ENCODE measurements at regions not wholly inside any gene's neighbourhood (a gene's known extent, or its start where the extent isn't known, plus 50 kb on each side); places are given as distances from the start of the nearest gene placed in this dataset.

- ChIA-PET CTCF (no interaction called here), POLR2A (no interaction called here)
- H3K27me3 Mint-ChIP-seq = peaks cover 0 to 3% of the 10 kb centered on the region in 2 donors
- Histone ChIP-seq H3K27me3 (ENCODE audit: insufficient read depth, low read length, poor library complexity, severe bottlenecking) (no peaks in the 10 kb centered on the region), H3K27ac (ENCODE audit: low read depth, low read length) (no peak overlapping the region), H3K36me3 (ENCODE audit: insufficient read depth, low read length) (no peaks in the 10 kb centered on the region), H3K4me3 (ENCODE audit: low read length) (no peak overlapping the region), H3K9me3 (ENCODE audit: low read length) (no peaks in the 10 kb centered on the region), H3K4me1 (ENCODE audit: insufficient read depth, low read length) (no peaks in the 10 kb centered on the region)
- no peaks in the 10 kb centered on the region for H3K36me3 Mint-ChIP-seq
- H3K9me3 Mint-ChIP-seq = peaks cover 0 to 11% (median 3%) of the 10 kb centered on the region in 5 donors
- H3K27ac Mint-ChIP-seq = no peak overlapping the region
- H3K4me1 Mint-ChIP-seq = no peaks in the 10 kb centered on the region
- no peak for DNase-seq
- no peak overlapping the region for H3K4me3 Mint-ChIP-seq
Measured at GRCh38 chr17:12536472-12536871, 129.2 kb upstream of the MYOCD start.

- Histone ChIP-seq H3K4me1 (ENCODE audit: insufficient read depth, low read length) (no peaks in the 10 kb centered on the region), H3K27ac (ENCODE audit: low read depth, low read length) (no peak overlapping the region), H3K4me3 (ENCODE audit: low read length) (no peak overlapping the region), H3K27me3 (ENCODE audit: insufficient read depth, low read length, poor library complexity, severe bottlenecking) (no peaks in the 10 kb centered on the region), H3K36me3 (ENCODE audit: insufficient read depth, low read length) (no peaks in the 10 kb centered on the region), H3K9me3 (ENCODE audit: low read length) (no peaks in the 10 kb centered on the region)
- CTCF ChIA-PET = no interaction called here
- no peaks in the 10 kb centered on the region for H3K4me1 Mint-ChIP-seq
- H3K4me3 Mint-ChIP-seq = no peak overlapping the region
- POLR2A ChIA-PET = no interaction called here
- DNase-seq = no peak
- peaks cover 0 to 3% of the 10 kb centered on the region in 2 donors for H3K27me3 Mint-ChIP-seq
- H3K27ac Mint-ChIP-seq = no peak overlapping the region
- no peaks in the 10 kb centered on the region for H3K36me3 Mint-ChIP-seq
- peaks cover 0 to 11% (median 3%) of the 10 kb centered on the region in 5 donors for H3K9me3 Mint-ChIP-seq
Measured at GRCh38 chr17:12537436-12537835, 128.3 kb upstream of the MYOCD start.

- Histone ChIP-seq H3K36me3 (ENCODE audit: insufficient read depth, low read length) (no peaks in the 10 kb centered on the region), H3K4me3 (ENCODE audit: low read length) (no peak overlapping the region), H3K4me1 (ENCODE audit: insufficient read depth, low read length) (no peaks in the 10 kb centered on the region), H3K9me3 (ENCODE audit: low read length) (no peaks in the 10 kb centered on the region), H3K27me3 (ENCODE audit: insufficient read depth, low read length, poor library complexity, severe bottlenecking) (no peaks in the 10 kb centered on the region), H3K27ac (ENCODE audit: low read depth, low read length) (no peak overlapping the region)
- Mint-ChIP-seq H3K27me3 (peaks cover 0 to 3% of the 10 kb centered on the region in 2 donors), H3K27ac (no peak overlapping the region), H3K4me3 (no peak overlapping the region), H3K9me3 (peaks cover 0 to 11% (median 4%) of the 10 kb centered on the region in 5 donors), H3K36me3 (no peaks in the 10 kb centered on the region), H3K4me1 (no peaks in the 10 kb centered on the region)
- ChIA-PET POLR2A (no interaction called here), CTCF (no interaction called here)
- DNase-seq = no peak
Measured at GRCh38 chr17:12538003-12538402, 127.7 kb upstream of the MYOCD start.

- no peak for DNase-seq
- peaks cover 0 to 8% (median 3%) of the 10 kb centered on the region in 5 donors for H3K9me3 Mint-ChIP-seq
- H3K4me3 ChIP-seq (ENCODE audit: low read length) = no peak overlapping the region
- CTCF ChIA-PET = no interaction called here
- H3K4me3 Mint-ChIP-seq = no peak overlapping the region
- H3K4me1 Mint-ChIP-seq = no peaks in the 10 kb centered on the region
- H3K9me3 ChIP-seq (ENCODE audit: low read length) = no peaks in the 10 kb centered on the region
- no peaks in the 10 kb centered on the region for H3K36me3 Mint-ChIP-seq
- H3K27me3 ChIP-seq (ENCODE audit: insufficient read depth, low read length, poor library complexity, severe bottlenecking) = no peaks in the 10 kb centered on the region
- H3K27me3 Mint-ChIP-seq = peaks cover 0 to 2% of the 10 kb centered on the region in 2 donors
- no peaks in the 10 kb centered on the region for H3K4me1 ChIP-seq (ENCODE audit: insufficient read depth, low read length)
- no peaks in the 10 kb centered on the region for H3K36me3 ChIP-seq (ENCODE audit: insufficient read depth, low read length)
- POLR2A ChIA-PET = no interaction called here
- no peak overlapping the region for H3K27ac ChIP-seq (ENCODE audit: low read depth, low read length)
- H3K27ac Mint-ChIP-seq = no peak overlapping the region
Measured at GRCh38 chr17:12545877-12546513, 119.7 kb upstream of the MYOCD start.

GRCh38 chr17:12546983-12547382 lies 118.7 kb upstream of the MYOCD start:
- H3K27ac ChIP-seq (ENCODE audit: low read depth, low read length) = no peak overlapping the region
- no peak overlapping the region for H3K4me3 ChIP-seq (ENCODE audit: low read length)
- H3K27me3 ChIP-seq (ENCODE audit: insufficient read depth, low read length, poor library complexity, severe bottlenecking) = no peaks in the 10 kb centered on the region
- H3K4me1 ChIP-seq (ENCODE audit: insufficient read depth, low read length) = no peaks in the 10 kb centered on the region
- no peaks in the 10 kb centered on the region for H3K9me3 ChIP-seq (ENCODE audit: low read length)
- Mint-ChIP-seq H3K27ac (no peak overlapping the region), H3K27me3 (peaks cover 0 to 2% of the 10 kb centered on the region in 2 donors), H3K36me3 (no peaks in the 10 kb centered on the region), H3K4me3 (no peak overlapping the region), H3K9me3 (peaks cover 0 to 8% (median 4%) of the 10 kb centered on the region in 5 donors), H3K4me1 (no peaks in the 10 kb centered on the region)
- no peak for DNase-seq
- ChIA-PET CTCF (no interaction called here), POLR2A (no interaction called here)
- no peaks in the 10 kb centered on the region for H3K36me3 ChIP-seq (ENCODE audit: insufficient read depth, low read length)

- Mint-ChIP-seq H3K4me3 (no peak overlapping the region), H3K27me3 (peaks cover 0 to 2% of the 10 kb centered on the region in 2 donors), H3K4me1 (no peaks in the 10 kb centered on the region), H3K36me3 (no peaks in the 10 kb centered on the region), H3K9me3 (peaks cover 0 to 5% (median 0%) of the 10 kb centered on the region in 5 donors), H3K27ac (no peak overlapping the region)
- Histone ChIP-seq H3K4me1 (ENCODE audit: insufficient read depth, low read length) (no peaks in the 10 kb centered on the region), H3K36me3 (ENCODE audit: insufficient read depth, low read length) (no peaks in the 10 kb centered on the region), H3K9me3 (ENCODE audit: low read length) (no peaks in the 10 kb centered on the region), H3K4me3 (ENCODE audit: low read length) (no peak overlapping the region), H3K27ac (ENCODE audit: low read depth, low read length) (no peak overlapping the region), H3K27me3 (ENCODE audit: insufficient read depth, low read length, poor library complexity, severe bottlenecking) (no peaks in the 10 kb centered on the region)
- ChIA-PET CTCF (no interaction called here), POLR2A (no interaction called here)
- DNase-seq = no peak
Measured at GRCh38 chr17:12547831-12548230, 117.9 kb upstream of the MYOCD start.

GRCh38 chr17:12548558-12548957 lies 117.1 kb upstream of the MYOCD start:
- CTCF ChIA-PET = no interaction called here
- Mint-ChIP-seq H3K27me3 (peaks cover 0 to 2% of the 10 kb centered on the region in 2 donors), H3K9me3 (peaks cover 0 to 5% (median 0%) of the 10 kb centered on the region in 5 donors), H3K36me3 (no peaks in the 10 kb centered on the region), H3K4me1 (no peaks in the 10 kb centered on the region), H3K27ac (no peak overlapping the region), H3K4me3 (no peak overlapping the region)
- no peaks in the 10 kb centered on the region for H3K27me3 ChIP-seq (ENCODE audit: insufficient read depth, low read length, poor library complexity, severe bottlenecking)
- no peak overlapping the region for H3K27ac ChIP-seq (ENCODE audit: low read depth, low read length)
- POLR2A ChIA-PET = no interaction called here
- no peak overlapping the region for H3K4me3 ChIP-seq (ENCODE audit: low read length)
- H3K4me1 ChIP-seq (ENCODE audit: insufficient read depth, low read length) = no peaks in the 10 kb centered on the region
- no peaks in the 10 kb centered on the region for H3K9me3 ChIP-seq (ENCODE audit: low read length)
- no peaks in the 10 kb centered on the region for H3K36me3 ChIP-seq (ENCODE audit: insufficient read depth, low read length)
- DNase-seq = no peak

- Mint-ChIP-seq H3K4me3 (no peak overlapping the region), H3K4me1 (no peaks in the 10 kb centered on the region), H3K27ac (no peak overlapping the region), H3K36me3 (no peaks in the 10 kb centered on the region), H3K27me3 (peaks cover 0 to 2% of the 10 kb centered on the region in 2 donors), H3K9me3 (peaks cover 0 to 4% (median 0%) of the 10 kb centered on the region in 5 donors)
- Histone ChIP-seq H3K4me1 (ENCODE audit: insufficient read depth, low read length) (no peaks in the 10 kb centered on the region), H3K9me3 (ENCODE audit: low read length) (no peaks in the 10 kb centered on the region), H3K36me3 (ENCODE audit: insufficient read depth, low read length) (no peaks in the 10 kb centered on the region), H3K27me3 (ENCODE audit: insufficient read depth, low read length, poor library complexity, severe bottlenecking) (no peaks in the 10 kb centered on the region), H3K4me3 (ENCODE audit: low read length) (no peak overlapping the region), H3K27ac (ENCODE audit: low read depth, low read length) (no peak overlapping the region)
- CTCF ChIA-PET = no interaction called here
- DNase-seq = no peak
- POLR2A ChIA-PET = no interaction called here
Measured at GRCh38 chr17:12549499-12550041, 116.1 kb upstream of the MYOCD start.
